ENCODE measurements at regions not wholly inside any gene's neighbourhood (a gene's known extent, or its start where the extent isn't known, plus 50 kb on each side); places are given as distances from the start of the nearest gene placed in this dataset.

DNA sequence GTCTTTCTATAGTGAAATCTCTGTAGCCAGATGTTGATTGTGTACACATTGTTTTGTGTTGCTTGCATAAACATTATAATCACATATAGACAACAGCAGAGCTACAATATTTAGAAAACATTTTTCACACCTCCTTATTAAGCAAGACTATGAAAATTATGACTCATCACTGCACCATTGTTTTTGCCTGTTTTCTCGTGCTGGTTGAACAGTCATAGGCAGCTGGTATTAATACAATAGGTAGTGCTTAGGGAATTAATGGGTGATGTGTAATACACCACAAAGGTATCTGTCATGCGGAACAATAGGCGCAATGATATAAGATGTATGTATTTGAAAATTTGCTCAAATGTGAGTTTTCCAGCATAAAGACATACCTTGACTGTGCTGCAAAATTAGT lies 449.3 kb downstream of the FOXG1 start:
- Histone ChIP-seq H3K27ac (replicated peaks) (no peak overlapping the region), H3K4me3 (no peak overlapping the region), H3K4me1 (no peaks in the 10 kb centered on the region), H3K9me3 (replicated peaks) (no peaks in the 10 kb centered on the region), H3K27me3 (ENCODE audit: low read depth) (peaks cover 12% of the 10 kb centered on the region), H3K36me3 (no peaks in the 10 kb centered on the region)
- intact Hi-C loops (cut with micrococcal nuclease), result no loop called here
- TF ChIP-seq, protein P1, sequence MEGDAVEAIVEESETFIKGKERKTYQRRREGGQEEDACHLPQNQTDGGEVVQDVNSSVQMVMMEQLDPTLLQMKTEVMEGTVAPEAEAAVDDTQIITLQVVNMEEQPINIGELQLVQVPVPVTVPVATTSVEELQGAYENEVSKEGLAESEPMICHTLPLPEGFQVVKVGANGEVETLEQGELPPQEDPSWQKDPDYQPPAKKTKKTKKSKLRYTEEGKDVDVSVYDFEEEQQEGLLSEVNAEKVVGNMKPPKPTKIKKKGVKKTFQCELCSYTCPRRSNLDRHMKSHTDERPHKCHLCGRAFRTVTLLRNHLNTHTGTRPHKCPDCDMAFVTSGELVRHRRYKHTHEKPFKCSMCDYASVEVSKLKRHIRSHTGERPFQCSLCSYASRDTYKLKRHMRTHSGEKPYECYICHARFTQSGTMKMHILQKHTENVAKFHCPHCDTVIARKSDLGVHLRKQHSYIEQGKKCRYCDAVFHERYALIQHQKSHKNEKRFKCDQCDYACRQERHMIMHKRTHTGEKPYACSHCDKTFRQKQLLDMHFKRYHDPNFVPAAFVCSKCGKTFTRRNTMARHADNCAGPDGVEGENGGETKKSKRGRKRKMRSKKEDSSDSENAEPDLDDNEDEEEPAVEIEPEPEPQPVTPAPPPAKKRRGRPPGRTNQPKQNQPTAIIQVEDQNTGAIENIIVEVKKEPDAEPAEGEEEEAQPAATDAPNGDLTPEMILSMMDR (IDR thresholded peaks at IDR 0.05; ENCODE audit: borderline replicate concordance), result no peak
- DNase-seq, result no peak

DNA sequence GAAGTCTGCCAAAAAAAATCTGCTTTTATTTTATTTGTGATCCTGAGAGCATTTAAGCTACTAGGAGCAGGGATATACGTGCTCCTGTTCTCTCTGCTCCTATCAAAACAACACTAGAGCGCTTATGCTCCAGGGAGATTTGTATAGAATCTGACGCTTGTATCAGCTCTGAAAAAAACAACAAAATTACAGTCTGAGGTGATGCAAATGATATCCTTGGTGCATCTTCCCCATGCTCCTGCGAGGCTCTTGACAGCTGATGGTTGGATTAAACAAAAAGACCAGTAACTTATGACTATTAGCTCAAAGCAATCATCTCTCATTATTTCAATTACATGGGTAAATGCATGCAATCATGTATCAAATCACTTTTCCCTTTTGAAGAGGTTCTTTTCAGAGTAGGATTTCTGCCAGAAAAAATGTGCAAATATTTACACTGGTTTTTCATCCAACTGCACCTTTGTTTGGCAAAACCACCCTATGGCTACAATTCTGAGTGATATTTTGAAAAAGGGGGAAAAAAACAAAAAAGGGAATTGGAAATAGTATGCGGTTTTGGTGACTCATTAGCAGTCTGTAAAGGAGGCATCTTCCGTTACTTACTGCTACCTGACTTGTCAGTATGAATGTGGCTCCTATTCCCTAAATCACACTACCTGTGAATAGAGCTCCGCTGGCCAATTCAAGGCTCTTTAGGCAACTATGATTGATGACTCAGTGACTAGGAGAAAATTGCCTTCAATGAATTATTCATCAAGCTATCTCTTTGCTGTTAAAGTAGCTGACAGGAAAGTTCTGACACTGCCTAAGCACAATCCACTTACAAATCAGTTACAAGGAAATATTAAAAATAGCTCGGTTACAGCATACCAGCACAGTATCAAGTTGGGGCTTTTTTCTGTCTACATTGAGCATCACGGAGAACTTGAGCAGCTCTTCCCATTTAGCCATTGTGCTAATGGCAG lies 450.0 kb downstream of the FOXG1 start:
- intact Hi-C loops (cut with micrococcal nuclease), result no loop called here
- peaks cover 12% of the 10 kb centered on the region for H3K27me3 ChIP-seq (ENCODE audit: low read depth)
- DNase-seq, result no peak
- no peak overlapping the region for H3K4me3 ChIP-seq
- no peaks in the 10 kb centered on the region for H3K4me1 ChIP-seq
- H3K9me3 ChIP-seq (replicated peaks), result no peaks in the 10 kb centered on the region
- no peak overlapping the region for H3K27ac ChIP-seq (replicated peaks)
- TF ChIP-seq, protein P1 (IDR thresholded peaks at IDR 0.05; ENCODE audit: borderline replicate concordance), result no peak
- H3K36me3 ChIP-seq, result no peaks in the 10 kb centered on the region

DNA sequence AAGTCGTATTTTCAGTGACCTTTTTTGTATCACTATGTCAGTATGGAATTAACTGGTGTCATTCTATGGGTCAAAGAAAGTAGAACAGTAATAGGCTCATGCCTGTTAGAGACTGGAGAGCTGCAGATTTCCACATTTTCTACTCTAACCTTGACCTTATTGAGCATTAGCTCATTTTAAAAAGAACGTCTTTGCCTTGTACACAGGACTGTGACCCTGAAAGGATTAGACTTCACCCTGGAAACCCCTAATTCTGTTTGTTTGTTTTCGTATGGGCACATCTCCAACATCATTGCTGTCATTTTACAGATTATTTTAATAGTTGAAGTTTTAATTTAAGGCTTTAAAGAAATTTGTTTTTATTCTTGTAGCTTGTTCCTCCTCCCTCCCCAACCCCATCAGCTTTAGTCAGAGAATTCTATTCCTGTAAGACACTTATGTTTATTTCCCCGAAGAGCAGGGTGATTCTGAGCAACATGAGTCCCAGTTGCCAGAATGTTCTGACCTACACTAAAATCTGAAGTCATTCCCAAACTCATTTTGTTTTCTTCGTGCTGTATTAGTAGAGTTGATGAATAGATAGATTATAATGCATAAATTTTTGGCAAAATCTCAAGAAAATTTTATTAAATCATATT lies 451.3 kb downstream of the FOXG1 start:
- H3K27me3 ChIP-seq (ENCODE audit: low read depth), result peaks cover 12% of the 10 kb centered on the region
- H3K4me3 ChIP-seq, result no peak overlapping the region
- DNase-seq, result no peak
- H3K27ac ChIP-seq (replicated peaks), result no peak overlapping the region
- H3K36me3 ChIP-seq, result no peaks in the 10 kb centered on the region
- TF ChIP-seq, protein P1 (IDR thresholded peaks at IDR 0.05; ENCODE audit: borderline replicate concordance), result no peak
- intact Hi-C loops (cut with micrococcal nuclease), result no loop called here
- H3K4me1 ChIP-seq, result no peaks in the 10 kb centered on the region
- H3K9me3 ChIP-seq (replicated peaks), result no peaks in the 10 kb centered on the region

DNA sequence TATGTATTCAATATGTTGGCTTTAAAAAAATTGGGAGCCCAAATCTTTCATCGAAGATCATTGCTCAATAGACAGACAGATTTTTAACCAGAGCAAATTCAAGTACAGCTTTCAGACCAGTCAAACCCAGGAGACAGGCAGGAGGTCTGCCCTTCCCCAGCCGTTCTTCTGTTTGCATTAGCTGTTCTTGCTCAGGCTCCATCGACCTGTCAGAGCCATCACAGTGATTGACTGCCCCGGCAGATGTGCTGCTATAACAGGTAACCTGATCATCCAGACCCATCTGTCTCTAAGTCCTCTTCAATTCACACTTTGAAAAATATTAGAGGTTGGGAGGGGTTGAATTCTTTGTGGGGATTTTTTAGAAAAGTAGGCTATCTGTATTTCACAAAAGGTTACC lies 453.5 kb downstream of the FOXG1 start:
- DNase-seq, result no peak
- H3K36me3 ChIP-seq, result no peaks in the 10 kb centered on the region
- no peaks in the 10 kb centered on the region for H3K9me3 ChIP-seq (replicated peaks)
- H3K4me1 ChIP-seq, result no peaks in the 10 kb centered on the region
- H3K27ac ChIP-seq (replicated peaks), result no peak overlapping the region
- no peak overlapping the region for H3K4me3 ChIP-seq
- H3K27me3 ChIP-seq (ENCODE audit: low read depth), result peaks cover 12% of the 10 kb centered on the region
- TF ChIP-seq, protein P1 (IDR thresholded peaks at IDR 0.05; ENCODE audit: borderline replicate concordance), result no peak
- intact Hi-C loops (cut with micrococcal nuclease), result no loop called here

DNA sequence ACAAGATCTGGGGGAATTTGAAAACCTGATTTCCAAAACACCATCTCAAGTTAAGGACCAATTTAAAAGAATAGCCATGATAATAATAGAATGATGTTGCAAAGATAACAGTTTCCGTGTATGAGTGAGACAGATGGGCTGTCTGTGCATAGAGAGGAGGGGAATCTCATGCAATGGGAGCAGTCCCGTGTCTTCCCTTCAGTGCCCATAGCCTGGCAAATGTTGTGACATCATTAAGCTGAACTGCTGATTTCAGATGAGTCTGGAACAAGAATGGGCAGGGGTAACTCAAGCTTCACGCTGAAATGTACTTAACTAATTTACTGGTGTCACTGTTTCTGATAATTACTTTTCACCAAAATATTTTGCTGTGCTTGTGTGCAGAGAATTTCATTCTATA lies 454.0 kb downstream of the FOXG1 start:
- DNase-seq, result no peak
- TF ChIP-seq, protein P1 (IDR thresholded peaks at IDR 0.05; ENCODE audit: borderline replicate concordance), result no peak
- Histone ChIP-seq H3K4me3 (no peak overlapping the region), H3K36me3 (no peaks in the 10 kb centered on the region), H3K4me1 (no peaks in the 10 kb centered on the region), H3K9me3 (replicated peaks) (no peaks in the 10 kb centered on the region), H3K27me3 (ENCODE audit: low read depth) (peaks cover 12% of the 10 kb centered on the region), H3K27ac (replicated peaks) (no peak overlapping the region)
- intact Hi-C loops (cut with micrococcal nuclease), result no loop called here
